HuH-7 (cell line): ENCODE measurements at regions not wholly inside any gene's neighbourhood (a gene's known extent, or its start where the extent isn't known, plus 50 kb on each side); places are given as distances from the start of the nearest gene placed in this dataset.

Source experiments
- DNase-seq: peaks from one replicate; pipeline ENCODE4 v3.0.0; 2011; ENCODE audit warnings: low spot score

- DNase-seq: no peak
These were observed 66.1 kb upstream of the STK32A start for GRCh38 chr5:147168578-147169327.

- no peak for DNase-seq
These were observed 65.4 kb upstream of the STK32A start for GRCh38 chr5:147169399-147169798.

- no peak for DNase-seq
These were observed 64.9 kb upstream of the STK32A start for GRCh38 chr5:147169901-147170300.

GRCh38 chr5:147170603-147171002 is 64.2 kb upstream of the STK32A start:
- peak; percentile 17 for DNase-seq

GRCh38 chr5:147174671-147175265 is 60.1 kb upstream of the STK32A start:
- DNase-seq: no peak

- DNase-seq: no peak
These were observed 59.2 kb upstream of the STK32A start for GRCh38 chr5:147175516-147176097.

GRCh38 chr5:147176422-147176821 is 58.4 kb upstream of the STK32A start:
- DNase-seq: no peak

GRCh38 chr5:147177125-147177840 is 57.5 kb upstream of the STK32A start:
- no peak for DNase-seq

- DNase-seq: no peak
These were observed 55.2 kb upstream of the STK32A start for GRCh38 chr5:147179562-147180147.

- DNase-seq: no peak
These were observed 54.1 kb upstream of the STK32A start for GRCh38 chr5:147180751-147181150.
